ENCODE measurements at regions not wholly inside any gene's neighbourhood (a gene's known extent, or its start where the extent isn't known, plus 50 kb on each side); places are given as distances from the start of the nearest gene placed in this dataset.

DNA sequence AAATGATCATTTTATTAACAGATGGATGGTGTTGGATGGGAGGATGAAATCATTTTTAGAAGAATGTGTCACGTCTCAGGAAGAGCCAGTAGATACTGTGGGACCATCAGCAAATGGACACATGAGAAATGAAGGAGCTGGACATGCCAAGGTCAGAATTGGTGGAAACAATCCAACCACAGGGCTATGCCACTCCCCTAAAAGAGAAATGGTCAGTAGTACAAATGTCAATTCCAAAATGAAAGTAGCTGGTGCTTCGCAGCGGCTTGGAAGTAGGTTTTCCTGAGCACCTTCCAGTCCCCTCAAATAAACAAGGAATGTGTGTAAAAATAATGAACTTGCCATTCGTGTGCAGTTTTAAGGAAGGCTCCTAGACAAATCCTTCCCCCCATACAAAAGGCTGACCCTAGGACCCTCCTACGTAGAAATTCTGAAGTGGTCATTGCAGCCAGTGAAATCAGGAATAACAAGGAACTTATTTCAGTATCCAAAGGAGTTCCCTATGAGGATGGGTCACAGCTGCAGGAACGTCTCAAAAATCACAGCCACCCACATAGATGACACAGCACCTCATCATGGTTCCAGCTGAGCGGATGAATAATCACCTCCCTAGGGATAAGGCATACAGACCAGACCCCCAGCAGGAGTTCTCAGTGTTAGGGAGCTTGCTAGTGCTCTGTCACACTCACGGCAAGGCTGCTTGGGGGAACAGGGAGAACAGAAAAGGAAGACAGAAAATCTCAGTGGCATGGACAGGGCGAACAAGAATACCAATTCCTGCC lies 239.2 kb downstream of the HS3ST3A1 start:
- H3K4me3 Mint-ChIP-seq: no peak overlapping the region
- H3K9me3 Mint-ChIP-seq: peaks cover 2% of the 10 kb centered on the region
- peaks cover 8% of the 10 kb centered on the region for H3K4me1 Mint-ChIP-seq
- no peaks in the 10 kb centered on the region for H3K27me3 Mint-ChIP-seq (ENCODE audit: low read depth)
- DNase-seq (ENCODE audit: low read depth, low spot score): no peak
- H3K27ac Mint-ChIP-seq (ENCODE audit: unreplicated experiment): no peak overlapping the region
- TF ChIP-seq CTCF (conservative IDR thresholded peaks at IDR 0.05): no peak
- no peaks in the 10 kb centered on the region for H3K36me3 Mint-ChIP-seq (ENCODE audit: low read depth)

GRCh38 chr17:13359774-13360173 lies 242.0 kb downstream of the HS3ST3A1 start:
- H3K9me3 Mint-ChIP-seq: peaks cover 2% of the 10 kb centered on the region
- no peaks in the 10 kb centered on the region for H3K36me3 Mint-ChIP-seq (ENCODE audit: low read depth)
- H3K27me3 Mint-ChIP-seq (ENCODE audit: low read depth): no peaks in the 10 kb centered on the region
- TF ChIP-seq CTCF (conservative IDR thresholded peaks at IDR 0.05): no peak
- no peak overlapping the region for H3K4me3 Mint-ChIP-seq
- DNase-seq (ENCODE audit: low read depth, low spot score): no peak
- no peak overlapping the region for H3K27ac Mint-ChIP-seq (ENCODE audit: unreplicated experiment)
- peaks cover 8% of the 10 kb centered on the region for H3K4me1 Mint-ChIP-seq

DNA sequence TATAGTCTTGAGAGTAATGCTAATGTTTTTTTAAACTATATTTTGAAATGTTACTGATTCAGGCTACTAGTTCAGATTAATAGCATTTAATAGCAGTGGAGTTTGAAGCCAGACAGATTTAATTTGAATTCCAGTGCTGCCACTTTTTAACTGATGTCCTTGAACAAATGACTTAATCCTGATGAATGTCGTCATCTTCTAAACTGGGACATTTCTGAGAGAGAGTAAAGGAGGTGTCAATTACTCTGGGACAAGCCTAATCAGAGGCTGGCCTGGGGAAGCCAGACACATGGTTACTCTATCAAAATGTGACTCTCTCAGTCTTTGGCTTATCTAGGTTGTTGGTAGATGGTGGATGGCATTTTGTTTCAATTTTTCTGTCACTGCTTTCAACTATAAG lies 246.7 kb downstream of the HS3ST3A1 start:
- TF ChIP-seq CTCF (conservative IDR thresholded peaks at IDR 0.05): no peak
- Mint-ChIP-seq H3K4me3 (no peak overlapping the region), H3K27me3 (ENCODE audit: low read depth) (no peaks in the 10 kb centered on the region), H3K27ac (ENCODE audit: unreplicated experiment) (no peak overlapping the region), H3K4me1 (no peaks in the 10 kb centered on the region), H3K36me3 (ENCODE audit: low read depth) (no peaks in the 10 kb centered on the region), H3K9me3 (no peaks in the 10 kb centered on the region)
- no peak for DNase-seq (ENCODE audit: low read depth, low spot score)

DNA sequence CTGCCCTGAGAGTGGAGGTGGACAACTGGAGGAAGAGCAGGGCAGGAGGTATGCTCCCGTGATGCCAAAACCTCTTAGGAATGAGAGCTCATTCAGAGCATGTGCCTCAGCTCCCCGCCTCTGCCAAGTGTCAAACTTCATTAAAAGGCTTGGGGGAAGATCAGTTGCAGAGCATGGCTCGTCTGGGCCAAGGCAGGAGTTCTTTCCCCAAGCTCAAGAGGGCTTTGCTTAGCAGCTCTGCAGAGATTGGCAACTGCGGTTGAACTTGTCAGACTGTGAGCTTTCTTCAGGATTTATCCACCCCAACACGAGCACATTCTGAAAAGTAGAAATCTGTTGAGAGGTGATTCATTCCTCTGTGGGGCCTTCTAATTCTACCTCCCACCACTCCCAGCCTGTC lies 248.1 kb downstream of the HS3ST3A1 start:
- H3K36me3 Mint-ChIP-seq (ENCODE audit: low read depth): no peaks in the 10 kb centered on the region
- no peak for TF ChIP-seq CTCF (conservative IDR thresholded peaks at IDR 0.05)
- no peaks in the 10 kb centered on the region for H3K9me3 Mint-ChIP-seq
- no peak overlapping the region for H3K4me3 Mint-ChIP-seq
- DNase-seq (ENCODE audit: low read depth, low spot score): no peak
- no peaks in the 10 kb centered on the region for H3K4me1 Mint-ChIP-seq
- no peaks in the 10 kb centered on the region for H3K27me3 Mint-ChIP-seq (ENCODE audit: low read depth)
- H3K27ac Mint-ChIP-seq (ENCODE audit: unreplicated experiment): no peak overlapping the region

- H3K4me3 Mint-ChIP-seq: no peak overlapping the region
- no peak for DNase-seq (ENCODE audit: low read depth, low spot score)
- H3K36me3 Mint-ChIP-seq (ENCODE audit: low read depth): no peaks in the 10 kb centered on the region
- H3K27ac Mint-ChIP-seq (ENCODE audit: unreplicated experiment): peak overlapping the region; percentile 3
- H3K27me3 Mint-ChIP-seq (ENCODE audit: low read depth): no peaks in the 10 kb centered on the region
- no peaks in the 10 kb centered on the region for H3K9me3 Mint-ChIP-seq
- TF ChIP-seq CTCF (conservative IDR thresholded peaks at IDR 0.05): no peak
- no peaks in the 10 kb centered on the region for H3K4me1 Mint-ChIP-seq
These were observed 248.8 kb downstream of the HS3ST3A1 start for GRCh38 chr17:13352747-13353415.
